ENCODE measurements at regions not wholly inside any gene's neighbourhood (a gene's known extent, or its start where the extent isn't known, plus 50 kb on each side); places are given as distances from the start of the nearest gene placed in this dataset.

DNA sequence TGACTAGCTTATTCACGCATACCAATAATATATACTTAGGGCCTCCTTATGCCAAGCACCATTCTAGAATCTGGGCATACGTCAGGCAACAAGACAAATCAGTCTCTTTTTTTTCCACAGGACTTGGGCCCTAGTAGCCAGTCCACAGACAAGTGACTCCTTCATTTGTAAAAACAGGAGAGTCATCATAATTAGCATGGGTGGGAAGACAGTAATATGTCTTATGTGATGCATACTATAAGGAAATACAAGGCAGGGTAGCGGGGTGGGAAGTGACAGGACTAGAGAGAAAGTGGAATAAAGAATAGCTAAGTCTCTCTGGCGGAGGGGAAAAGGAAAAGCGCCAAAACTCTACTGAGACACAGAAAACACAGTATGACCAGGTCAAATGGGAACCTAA, 439.6 kb upstream of the MDFIC2 start:
- TF ChIP-seq, protein P1, sequence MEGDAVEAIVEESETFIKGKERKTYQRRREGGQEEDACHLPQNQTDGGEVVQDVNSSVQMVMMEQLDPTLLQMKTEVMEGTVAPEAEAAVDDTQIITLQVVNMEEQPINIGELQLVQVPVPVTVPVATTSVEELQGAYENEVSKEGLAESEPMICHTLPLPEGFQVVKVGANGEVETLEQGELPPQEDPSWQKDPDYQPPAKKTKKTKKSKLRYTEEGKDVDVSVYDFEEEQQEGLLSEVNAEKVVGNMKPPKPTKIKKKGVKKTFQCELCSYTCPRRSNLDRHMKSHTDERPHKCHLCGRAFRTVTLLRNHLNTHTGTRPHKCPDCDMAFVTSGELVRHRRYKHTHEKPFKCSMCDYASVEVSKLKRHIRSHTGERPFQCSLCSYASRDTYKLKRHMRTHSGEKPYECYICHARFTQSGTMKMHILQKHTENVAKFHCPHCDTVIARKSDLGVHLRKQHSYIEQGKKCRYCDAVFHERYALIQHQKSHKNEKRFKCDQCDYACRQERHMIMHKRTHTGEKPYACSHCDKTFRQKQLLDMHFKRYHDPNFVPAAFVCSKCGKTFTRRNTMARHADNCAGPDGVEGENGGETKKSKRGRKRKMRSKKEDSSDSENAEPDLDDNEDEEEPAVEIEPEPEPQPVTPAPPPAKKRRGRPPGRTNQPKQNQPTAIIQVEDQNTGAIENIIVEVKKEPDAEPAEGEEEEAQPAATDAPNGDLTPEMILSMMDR (IDR thresholded peaks at IDR 0.05): no peak
- TF ChIP-seq EZH2phosphoT487 (IDR thresholded peaks at IDR 0.05; ENCODE audit: borderline replicate concordance, low read depth) (no peak), FOXM1 (IDR thresholded peaks at IDR 0.05; ENCODE audit: low read depth) (no peak), RAD21 (IDR thresholded peaks at IDR 0.05; ENCODE audit: low read length) (no peak), CHD2 (IDR thresholded peaks at IDR 0.05; ENCODE audit: low read length, partially characterized antibody) (no peak), POLR2AphosphoS5 (IDR thresholded peaks at IDR 0.05; ENCODE audit: low read depth, low read length) (no peak), NRF1 (IDR thresholded peaks at IDR 0.05; ENCODE audit: low read depth, low read length) (no peak), YY1 (IDR thresholded peaks at IDR 0.05; ENCODE audit: low read depth) (no peak), TCF12 (IDR thresholded peaks at IDR 0.05) (no peak), NFIC (IDR thresholded peaks at IDR 0.05; ENCODE audit: borderline replicate concordance) (no peak)
- TF ChIP-seq, protein P2, sequence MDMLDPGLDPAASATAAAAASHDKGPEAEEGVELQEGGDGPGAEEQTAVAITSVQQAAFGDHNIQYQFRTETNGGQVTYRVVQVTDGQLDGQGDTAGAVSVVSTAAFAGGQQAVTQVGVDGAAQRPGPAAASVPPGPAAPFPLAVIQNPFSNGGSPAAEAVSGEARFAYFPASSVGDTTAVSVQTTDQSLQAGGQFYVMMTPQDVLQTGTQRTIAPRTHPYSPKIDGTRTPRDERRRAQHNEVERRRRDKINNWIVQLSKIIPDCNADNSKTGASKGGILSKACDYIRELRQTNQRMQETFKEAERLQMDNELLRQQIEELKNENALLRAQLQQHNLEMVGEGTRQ (IDR thresholded peaks at IDR 0.05; ENCODE audit: borderline replicate concordance, low read depth, low read length): no peak
- TF ChIP-seq, protein P3, sequence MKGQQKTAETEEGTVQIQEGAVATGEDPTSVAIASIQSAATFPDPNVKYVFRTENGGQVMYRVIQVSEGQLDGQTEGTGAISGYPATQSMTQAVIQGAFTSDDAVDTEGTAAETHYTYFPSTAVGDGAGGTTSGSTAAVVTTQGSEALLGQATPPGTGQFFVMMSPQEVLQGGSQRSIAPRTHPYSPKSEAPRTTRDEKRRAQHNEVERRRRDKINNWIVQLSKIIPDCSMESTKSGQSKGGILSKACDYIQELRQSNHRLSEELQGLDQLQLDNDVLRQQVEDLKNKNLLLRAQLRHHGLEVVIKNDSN (IDR thresholded peaks at IDR 0.05; ENCODE audit: borderline replicate concordance, low read depth): no peak
- TF ChIP-seq, protein P4, sequence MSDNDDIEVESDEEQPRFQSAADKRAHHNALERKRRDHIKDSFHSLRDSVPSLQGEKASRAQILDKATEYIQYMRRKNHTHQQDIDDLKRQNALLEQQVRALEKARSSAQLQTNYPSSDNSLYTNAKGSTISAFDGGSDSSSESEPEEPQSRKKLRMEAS (IDR thresholded peaks at IDR 0.05; ENCODE audit: low read depth): no peak
- TF ChIP-seq, protein P5, sequence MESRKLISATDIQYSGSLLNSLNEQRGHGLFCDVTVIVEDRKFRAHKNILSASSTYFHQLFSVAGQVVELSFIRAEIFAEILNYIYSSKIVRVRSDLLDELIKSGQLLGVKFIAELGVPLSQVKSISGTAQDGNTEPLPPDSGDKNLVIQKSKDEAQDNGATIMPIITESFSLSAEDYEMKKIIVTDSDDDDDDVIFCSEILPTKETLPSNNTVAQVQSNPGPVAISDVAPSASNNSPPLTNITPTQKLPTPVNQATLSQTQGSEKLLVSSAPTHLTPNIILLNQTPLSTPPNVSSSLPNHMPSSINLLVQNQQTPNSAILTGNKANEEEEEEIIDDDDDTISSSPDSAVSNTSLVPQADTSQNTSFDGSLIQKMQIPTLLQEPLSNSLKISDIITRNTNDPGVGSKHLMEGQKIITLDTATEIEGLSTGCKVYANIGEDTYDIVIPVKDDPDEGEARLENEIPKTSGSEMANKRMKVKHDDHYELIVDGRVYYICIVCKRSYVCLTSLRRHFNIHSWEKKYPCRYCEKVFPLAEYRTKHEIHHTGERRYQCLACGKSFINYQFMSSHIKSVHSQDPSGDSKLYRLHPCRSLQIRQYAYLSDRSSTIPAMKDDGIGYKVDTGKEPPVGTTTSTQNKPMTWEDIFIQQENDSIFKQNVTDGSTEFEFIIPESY (IDR thresholded peaks at IDR 0.05; ENCODE audit: borderline replicate concordance, low read depth): no peak
